ENCODE measurements at regions not wholly inside any gene's neighbourhood (a gene's known extent, or its start where the extent isn't known, plus 50 kb on each side); places are given as distances from the start of the nearest gene placed in this dataset.
A peak's percentile ranks its signal among the peaks of the same experiment; 100 is the strongest.

GRCh38 chr1:73676186-73676585 is 521.8 kb downstream of the LRRIQ3 start:
- DNase-seq, result no peak
- Mint-ChIP-seq H3K27me3 (ENCODE audit: insufficient read depth) (no peaks in the 10 kb centered on the region), H3K36me3 (ENCODE audit: low read depth) (no peaks in the 10 kb centered on the region), H3K9me3 (no peaks in the 10 kb centered on the region), H3K4me1 (no peaks in the 10 kb centered on the region), H3K27ac (no peak overlapping the region), H3K4me3 (no peak overlapping the region)
- Histone ChIP-seq H3K27ac (ENCODE audit: low read depth, low read length) (no peak overlapping the region), H3K9ac (ENCODE audit: extremely low read depth, low read length, poor library complexity, severe bottlenecking) (no peak overlapping the region), H3K36me3 (ENCODE audit: control insufficient read depth, insufficient read depth, low read length) (no peaks in the 10 kb centered on the region), H3K27me3 (ENCODE audit: control insufficient read depth, insufficient read depth, low read length, poor library complexity, severe bottlenecking) (no peaks in the 10 kb centered on the region), H3K9me3 (ENCODE audit: control insufficient read depth, low read length) (no peaks in the 10 kb centered on the region), H3K4me1 (ENCODE audit: control insufficient read depth, insufficient read depth, low read length) (no peaks in the 10 kb centered on the region), H3K4me3 (ENCODE audit: low read length) (no peak overlapping the region)
- 90% methylated on average over 2 of the region's 3 CpGs; no CpG with 5 or more reads in 1 of the 2 experiments for WGBS, 2 experiments (ENCODE audit: insufficient coverage in 1 of 2, insufficient read length in 1 of 2)
- TF ChIP-seq CTCF (conservative IDR thresholded peaks at IDR 0.05), result no peak

GRCh38 chr1:73674945-73675561 is 522.9 kb downstream of the LRRIQ3 start:
- Mint-ChIP-seq H3K36me3 (ENCODE audit: low read depth) (no peaks in the 10 kb centered on the region), H3K27me3 (ENCODE audit: insufficient read depth) (no peaks in the 10 kb centered on the region), H3K9me3 (no peaks in the 10 kb centered on the region), H3K27ac (no peak overlapping the region), H3K4me3 (no peak overlapping the region), H3K4me1 (no peaks in the 10 kb centered on the region)
- H3K36me3 ChIP-seq (ENCODE audit: control insufficient read depth, insufficient read depth, low read length), result no peaks in the 10 kb centered on the region
- H3K9me3 ChIP-seq (ENCODE audit: control insufficient read depth, low read length), result no peaks in the 10 kb centered on the region
- H3K27ac ChIP-seq (ENCODE audit: low read depth, low read length), result peak overlapping the region; percentile 89
- no peaks in the 10 kb centered on the region for H3K4me1 ChIP-seq (ENCODE audit: control insufficient read depth, insufficient read depth, low read length)
- no peak overlapping the region for H3K9ac ChIP-seq (ENCODE audit: extremely low read depth, low read length, poor library complexity, severe bottlenecking)
- WGBS, 2 experiments (ENCODE audit: insufficient coverage in 1 of 2, insufficient read length in 1 of 2), result 83% methylated on average over 2 of the region's 2 CpGs; no CpG with 5 or more reads in 1 of the 2 experiments
- no peaks in the 10 kb centered on the region for H3K27me3 ChIP-seq (ENCODE audit: control insufficient read depth, insufficient read depth, low read length, poor library complexity, severe bottlenecking)
- no peak overlapping the region for H3K4me3 ChIP-seq (ENCODE audit: low read length)
- no peak for DNase-seq
- peak; percentile 83 for TF ChIP-seq CTCF (conservative IDR thresholded peaks at IDR 0.05)

- Histone ChIP-seq H3K27ac (ENCODE audit: low read depth, low read length) (peak overlapping the region; percentile 89), H3K4me1 (ENCODE audit: control insufficient read depth, insufficient read depth, low read length) (no peaks in the 10 kb centered on the region), H3K4me3 (ENCODE audit: low read length) (no peak overlapping the region), H3K9me3 (ENCODE audit: control insufficient read depth, low read length) (no peaks in the 10 kb centered on the region), H3K36me3 (ENCODE audit: control insufficient read depth, insufficient read depth, low read length) (no peaks in the 10 kb centered on the region), H3K9ac (ENCODE audit: extremely low read depth, low read length, poor library complexity, severe bottlenecking) (no peak overlapping the region), H3K27me3 (ENCODE audit: control insufficient read depth, insufficient read depth, low read length, poor library complexity, severe bottlenecking) (no peaks in the 10 kb centered on the region)
- TF ChIP-seq CTCF (conservative IDR thresholded peaks at IDR 0.05), result no peak
- Mint-ChIP-seq H3K36me3 (ENCODE audit: low read depth) (no peaks in the 10 kb centered on the region), H3K27ac (no peak overlapping the region), H3K4me1 (no peaks in the 10 kb centered on the region), H3K9me3 (peaks cover 3% of the 10 kb centered on the region), H3K27me3 (ENCODE audit: insufficient read depth) (no peaks in the 10 kb centered on the region), H3K4me3 (no peak overlapping the region)
- 85 to 100% methylated on average over 1 of the region's 1 CpG for WGBS, 2 experiments (ENCODE audit: insufficient coverage in 1 of 2, insufficient read length in 1 of 2)
- no peak for DNase-seq
These were observed 524.0 kb downstream of the LRRIQ3 start for GRCh38 chr1:73673971-73674370.

All from endodermal cell (in vitro differentiated cells).